Esophagus muscularis mucosa (tissue), 3 donors: ENCODE measurements at regions not wholly inside any gene's neighbourhood (a gene's known extent, or its start where the extent isn't known, plus 50 kb on each side); places are given as distances from the start of the nearest gene placed in this dataset.

Experiments
- POLR2A ChIP-seq: fragments of 450-650 bp; IDR thresholded peaks from one replicate; pipeline ENCODE4 v1.6.1; 2017; ENCODE audit warnings: antibody characterized with exemption, moderate library complexity, mild to moderate bottlenecking, low read depth
- POLR2AphosphoS5 ChIP-seq, 2 donors: sonication (generic); formaldehyde crosslinking; IDR thresholded peaks; one replicate each; pipeline ENCODE4 v1.6.1; 2017; ENCODE audit warnings: antibody characterized with exemption in 2 of 2
- TF ChIP-seq, protein P1 (sequence below), 3 experiments: fragments of 200-600 bp in 2 of 3; fragments of 450-650 bp in 1 of 3; sonication (generic) in 2 of 3; IDR thresholded peaks; one replicate each; pipeline ENCODE4 v1.5.1; 2017 to 2019; ENCODE audit warnings: antibody characterized with exemption in 3 of 3, mild to moderate bottlenecking in 2 of 3, moderate library complexity in 1 of 3

DNA sequence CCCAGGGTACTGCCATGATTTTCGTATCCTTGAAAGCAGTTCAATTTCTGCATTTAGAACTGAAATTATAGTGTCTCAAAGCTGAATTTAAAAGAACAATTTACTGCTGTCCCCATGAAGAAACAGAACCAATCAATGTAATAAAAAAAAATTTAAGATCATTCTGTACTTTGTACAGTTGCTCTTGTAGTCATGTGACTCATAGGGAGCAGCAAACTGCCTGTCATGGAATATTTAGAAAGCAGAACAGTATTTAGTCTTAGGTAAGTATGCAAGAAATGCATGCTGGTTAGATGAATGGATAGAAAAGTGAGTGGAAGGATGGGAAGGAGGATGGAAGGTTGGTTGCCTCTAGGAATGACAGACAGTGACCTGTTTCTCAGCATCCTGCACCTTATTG lies 450.9 kb downstream of the RAB38 start:
- TF ChIP-seq, protein P1, sequence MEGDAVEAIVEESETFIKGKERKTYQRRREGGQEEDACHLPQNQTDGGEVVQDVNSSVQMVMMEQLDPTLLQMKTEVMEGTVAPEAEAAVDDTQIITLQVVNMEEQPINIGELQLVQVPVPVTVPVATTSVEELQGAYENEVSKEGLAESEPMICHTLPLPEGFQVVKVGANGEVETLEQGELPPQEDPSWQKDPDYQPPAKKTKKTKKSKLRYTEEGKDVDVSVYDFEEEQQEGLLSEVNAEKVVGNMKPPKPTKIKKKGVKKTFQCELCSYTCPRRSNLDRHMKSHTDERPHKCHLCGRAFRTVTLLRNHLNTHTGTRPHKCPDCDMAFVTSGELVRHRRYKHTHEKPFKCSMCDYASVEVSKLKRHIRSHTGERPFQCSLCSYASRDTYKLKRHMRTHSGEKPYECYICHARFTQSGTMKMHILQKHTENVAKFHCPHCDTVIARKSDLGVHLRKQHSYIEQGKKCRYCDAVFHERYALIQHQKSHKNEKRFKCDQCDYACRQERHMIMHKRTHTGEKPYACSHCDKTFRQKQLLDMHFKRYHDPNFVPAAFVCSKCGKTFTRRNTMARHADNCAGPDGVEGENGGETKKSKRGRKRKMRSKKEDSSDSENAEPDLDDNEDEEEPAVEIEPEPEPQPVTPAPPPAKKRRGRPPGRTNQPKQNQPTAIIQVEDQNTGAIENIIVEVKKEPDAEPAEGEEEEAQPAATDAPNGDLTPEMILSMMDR (IDR thresholded peaks at IDR 0.05) = no peak
- TF ChIP-seq POLR2A (no peak), POLR2AphosphoS5 (IDR thresholded peaks at IDR 0.05) (no peak)
